H1 (cell line): ENCODE measurements at regions not wholly inside any gene's neighbourhood (a gene's known extent, or its start where the extent isn't known, plus 50 kb on each side); places are given as distances from the start of the nearest gene placed in this dataset.

ENCODE experiments used
- CTCF ChIA-PET: fragments of 300-600 bp; sonication (Branson Sonifier 250); formaldehyde crosslinking; loops from one replicate; lab custom pipeline; 2021; ENCODE audit not compliant: partially characterized antibody; lab: Charles Lee
- POLR2A ChIA-PET: fragments of 300-600 bp; sonication (Branson Sonifier 250); formaldehyde crosslinking; loops from one replicate; lab custom pipeline; 2021; ENCODE audit warnings: inconsistent platforms; ENCODE audit not compliant: partially characterized antibody; lab: Charles Lee
- DNase-seq, 2 experiments: peaks; one replicate each; pipeline versions ENCODE4 v3.0.0 to v3.0.0-alpha.2; 2010 to 2022; ENCODE audit warnings: low spot score in 2 of 2, low read depth in 1 of 2, mixed read lengths in 1 of 2
- FAIRE-seq: peaks from 2 replicates; lab custom pipeline; 2011; peaks lifted over from hg19 to GRCh38; lab: Jason Lieb, UNC
- H2AFZ ChIP-seq: 2 replicates; pipeline ENCODE4 v1.8.1; 2012; ENCODE audit warnings: low read length, inconsistent platforms
- H2AK5ac ChIP-seq: 2 replicates; pipeline ENCODE4 v1.6.1; 2013; ENCODE audit warnings: low read depth, low read length
- H2BK120ac ChIP-seq: replicated peaks from 2 replicates; pipeline ENCODE3; 2013; ENCODE audit warnings: low read depth, low read length, inconsistent platforms
- H2BK12ac ChIP-seq: 2 replicates; pipeline ENCODE4 v1.6.1; 2013; ENCODE audit warnings: low read depth, low read length
- H2BK15ac ChIP-seq: 2 replicates; pipeline ENCODE4 v1.6.1; 2013; ENCODE audit warnings: low read length
- H2BK20ac ChIP-seq: 2 replicates; pipeline ENCODE4 v1.6.1; 2013; ENCODE audit warnings: low read length
- H2BK5ac ChIP-seq: 2 replicates; pipeline ENCODE4 v1.6.1; 2013; ENCODE audit warnings: low read depth, low read length
- H3K14ac ChIP-seq: 2 replicates; pipeline ENCODE4 v1.6.1; 2013; ENCODE audit warnings: inconsistent platforms; ENCODE audit not compliant: insufficient read length
- H3K18ac ChIP-seq: 2 replicates; pipeline ENCODE4 v1.6.1; 2013; ENCODE audit warnings: low read length; ENCODE audit errors: extremely low read depth
- H3K23ac ChIP-seq: 2 replicates; pipeline ENCODE4 v1.6.1; 2013; ENCODE audit warnings: inconsistent platforms; ENCODE audit not compliant: insufficient read length
- H3K23me2 ChIP-seq: 2 replicates; pipeline ENCODE4 v1.6.1; 2013; ENCODE audit warnings: low read depth, low read length
- H3K27ac ChIP-seq: 2 replicates; pipeline ENCODE4 v1.6.1; 2011; ENCODE audit warnings: low read depth, low read length, inconsistent platforms
- H3K27me3 ChIP-seq, 4 experiments: replicated peaks in 1 of 4; 1 replicate in 1 of 4; 2 replicates in 3 of 4; pipeline versions ENCODE4 v1.6.1 to v1.8.1; 2011 to 2013; ENCODE audit warnings: low read length in 3 of 4, mild to moderate bottlenecking in 3 of 4, inconsistent platforms in 2 of 4, mixed read lengths in 2 of 4, moderate library complexity in 1 of 4; ENCODE audit not compliant: control insufficient read depth in 3 of 4, insufficient read depth in 3 of 4; ENCODE audit errors: extremely low read depth in 1 of 4
- H3K36me3 ChIP-seq, 4 experiments: 2 replicates each; pipeline versions ENCODE4 v1.6.1 to v1.8.1; 2011 to 2013; ENCODE audit warnings: mild to moderate bottlenecking in 4 of 4, low read length in 3 of 4, moderate library complexity in 2 of 4, control low read depth in 1 of 4, inconsistent platforms in 1 of 4; ENCODE audit not compliant: insufficient read depth in 4 of 4, control insufficient read depth in 2 of 4
- H3K4ac ChIP-seq: replicated peaks from 2 replicates; pipeline ENCODE3; 2013; ENCODE audit warnings: low read length, low read depth, mixed read lengths, inconsistent platforms; ENCODE audit not compliant: insufficient read length
- H3K4me1 ChIP-seq, 4 experiments: replicated peaks in 1 of 4; 1 replicate in 1 of 4; 2 replicates in 3 of 4; pipeline versions ENCODE4 v1.6.1 to v1.8.1; 2011 to 2013; ENCODE audit warnings: low read length in 3 of 4, inconsistent platforms in 2 of 4, mixed read lengths in 1 of 4; ENCODE audit not compliant: insufficient read depth in 4 of 4, control insufficient read depth in 3 of 4
- H3K4me2 ChIP-seq, 2 experiments: 2 replicates each; pipeline versions ENCODE4 v1.6.1 to v1.8.1; 2011 to 2013; ENCODE audit warnings: low read depth in 2 of 2, low read length in 2 of 2, control low read depth in 1 of 2, inconsistent platforms in 1 of 2, mild to moderate bottlenecking in 1 of 2; ENCODE audit not compliant: insufficient read depth in 1 of 2
- H3K4me3 ChIP-seq, 4 experiments: fragments of 200-600, 300-600 bp in 1 of 4; sonication (generic), shearing (Covaris generic), sonication (Bioruptor Twin) in 1 of 4; 2 replicates each; pipeline versions ENCODE4 v1.5.1 to v1.8.1; 2011 to 2016; ENCODE audit warnings: low read length in 4 of 4, low read depth in 3 of 4, control low read depth in 2 of 4, inconsistent platforms in 2 of 4, mild to moderate bottlenecking in 2 of 4, mixed read lengths in 1 of 4, moderate library complexity in 1 of 4; ENCODE audit not compliant: insufficient read depth in 2 of 4; ENCODE audit errors: extremely low read depth in 1 of 4
- H3K56ac ChIP-seq: replicated peaks from 2 replicates; pipeline ENCODE3; 2013; ENCODE audit warnings: low read depth, mild to moderate bottlenecking, mixed read lengths, low read length, inconsistent platforms; ENCODE audit not compliant: insufficient read length
- H3K79me1 ChIP-seq: 2 replicates; pipeline ENCODE4 v1.6.1; 2013; ENCODE audit warnings: low read depth, low read length, control low read depth
- H3K79me2 ChIP-seq, 2 experiments: 2 replicates each; pipeline versions ENCODE4 v1.6.1 to v1.8.1; 2012 to 2013; ENCODE audit warnings: low read length in 2 of 2, mild to moderate bottlenecking in 2 of 2, inconsistent platforms in 1 of 2; ENCODE audit not compliant: insufficient read depth in 2 of 2, control insufficient read depth in 1 of 2
- H3K9ac ChIP-seq, 4 experiments: replicated peaks in 1 of 4; 1 replicate in 1 of 4; 2 replicates in 3 of 4; pipeline versions ENCODE4 v1.6.1 to v1.8.1; 2011 to 2013; ENCODE audit warnings: low read depth in 3 of 4, low read length in 3 of 4, control low read depth in 2 of 4, mild to moderate bottlenecking in 2 of 4, moderate library complexity in 2 of 4, inconsistent platforms in 1 of 4; ENCODE audit errors: extremely low read depth in 1 of 4
- H3K9me3 ChIP-seq, 2 experiments: 2 replicates each; pipeline versions ENCODE4 v1.6.1 to v1.8.1; 2012 to 2013; ENCODE audit warnings: mild to moderate bottlenecking in 2 of 2, moderate library complexity in 2 of 2, control low read depth in 1 of 2, inconsistent platforms in 1 of 2, low read depth in 1 of 2, low read length in 1 of 2, mixed read lengths in 1 of 2; ENCODE audit not compliant: insufficient read depth in 2 of 2
- H4K20me1 ChIP-seq, 2 experiments: replicated peaks in 1 of 2; 2 replicates each; pipeline versions ENCODE3 to v1.8.1; 2011 to 2013; ENCODE audit warnings: inconsistent platforms in 2 of 2, low read length in 2 of 2, mild to moderate bottlenecking in 1 of 2; ENCODE audit not compliant: insufficient read depth in 2 of 2, control insufficient read depth in 1 of 2
- H4K5ac ChIP-seq: 2 replicates; pipeline ENCODE4 v1.6.1; 2013; ENCODE audit warnings: low read length, low read depth, mixed read lengths, inconsistent platforms; ENCODE audit not compliant: insufficient read length
- H4K8ac ChIP-seq: 2 replicates; pipeline ENCODE4 v1.8.0; 2013; ENCODE audit warnings: mild to moderate bottlenecking, moderate library complexity, low read length, inconsistent platforms; ENCODE audit not compliant: insufficient read depth; ENCODE audit errors: extremely low read depth
- H4K91ac ChIP-seq: replicated peaks from 2 replicates; pipeline ENCODE3; 2013; ENCODE audit warnings: low read length, mixed read lengths, inconsistent platforms; ENCODE audit not compliant: insufficient read length
- CREB1 ChIP-seq: IDR thresholded peaks from 2 replicates; pipeline ENCODE4 v1.6.1; 2012; ENCODE audit warnings: inconsistent platforms
- KDM4A ChIP-seq: IDR thresholded peaks from one replicate; pipeline ENCODE4 v1.7.1; 2012; ENCODE audit warnings: low read depth, mild to moderate bottlenecking, moderate library complexity, low read length, inconsistent platforms; ENCODE audit not compliant: severe bottlenecking
- NRF1 ChIP-seq: IDR thresholded peaks from 2 replicates; pipeline ENCODE4 v1.6.1; 2011; ENCODE audit warnings: mild to moderate bottlenecking, low read depth, low read length, improper control_type of control experiment
- SAP30 ChIP-seq: fragments of 300-600 bp; sonication (generic); IDR thresholded peaks from 2 replicates; pipeline ENCODE4 v1.7.1; 2012; ENCODE audit warnings: low read length, moderate library complexity, mild to moderate bottlenecking, inconsistent platforms; ENCODE audit not compliant: insufficient read depth, insufficient replicate concordance
- YY1 ChIP-seq: IDR thresholded peaks from 2 replicates; pipeline ENCODE4 v1.6.1; 2011; ENCODE audit warnings: low read depth, mild to moderate bottlenecking, low read length
- WGBS, 2 experiments: shearing (Covaris generic) in 1 of 2; methylation state at CpG; one replicate each; pipeline versions ENCODE4 v1.1.6 to v1.1.7; 2013 to 2015; ENCODE audit warnings: low lambda C conversion rate in 2 of 2, mixed read lengths in 2 of 2, inconsistent platforms in 1 of 2, low coverage in 1 of 2, missing lambda C conversion rate in 1 of 2; ENCODE audit not compliant: insufficient replicate concordance in 2 of 2, insufficient coverage in 1 of 2, insufficient read length in 1 of 2; ENCODE audit errors: extremely low coverage in 1 of 2, missing lambda C conversion rate in 1 of 2; 5-methylcytosine and 5-hydroxymethylcytosine counted together

DNA sequence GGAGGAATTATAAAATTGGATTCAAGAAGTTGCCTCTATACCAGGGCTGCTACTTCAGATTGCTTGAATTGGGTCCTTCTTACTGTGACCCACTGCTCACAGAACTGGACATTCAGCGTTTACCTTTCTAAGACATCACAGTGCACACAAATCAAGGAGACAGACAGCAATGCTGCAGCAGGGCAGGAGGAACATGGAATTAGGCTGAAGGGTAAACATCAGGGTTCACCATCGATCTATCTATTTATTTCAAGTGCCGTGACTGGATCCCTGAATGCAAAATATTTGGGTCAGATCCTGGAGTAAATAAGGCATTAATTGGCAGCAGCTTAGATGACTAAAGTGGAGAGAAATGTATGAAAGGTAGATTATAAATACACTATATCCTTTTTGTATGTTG, 76.9 kb upstream of the HMGA2 start:
- Histone ChIP-seq H3K27me3 (no peaks in the 10 kb centered on the region; a peak in 2 of 7 replicates), H3K4me3 (no peak overlapping the region), H3K79me1 (no peaks in the 10 kb centered on the region), H3K56ac (no peak overlapping the region), H3K27ac (no peak overlapping the region), H3K36me3 (no peaks in the 10 kb centered on the region), H3K23me2 (peaks cover 3% of the 10 kb centered on the region; the same call in 1 of the 2 replicates), H4K91ac (no peak overlapping the region), H2AFZ (no peak overlapping the region), H4K20me1 (no peaks in the 10 kb centered on the region), H3K23ac (no peak overlapping the region), H2BK15ac (no peak overlapping the region), H3K9ac (no peak overlapping the region), H3K14ac (no peak overlapping the region), H2BK12ac (no peak overlapping the region), H3K4me1 (no peaks in the 10 kb centered on the region), H2BK120ac (no peak overlapping the region), H3K18ac (no peak overlapping the region), H4K5ac (no peak overlapping the region), H3K79me2 (no peaks in the 10 kb centered on the region), H2BK5ac (no peak overlapping the region), H3K9me3 (peaks cover 0 to 7% of the 10 kb centered on the region in 2 experiments; a peak in 1 of 4 replicates), H4K8ac (no peak overlapping the region), H3K4me2 (no peak overlapping the region), H3K4ac (no peak overlapping the region), H2AK5ac (no peak overlapping the region), H2BK20ac (no peak overlapping the region)
- no peak for DNase-seq
- TF ChIP-seq YY1 (no peak), CREB1 (no peak), KDM4A (no peak), NRF1 (no peak), SAP30 (no peak)
- 88% methylated on average over 3 of the region's 3 CpGs; no CpG with 5 or more reads in 1 of the 2 experiments for WGBS, 2 experiments
- FAIRE-seq, result no peak
- POLR2A ChIA-PET, result no interaction called here
- CTCF ChIA-PET, result no interaction called here
